ENCODE measurements at regions not wholly inside any gene's neighbourhood (a gene's known extent, or its start where the extent isn't known, plus 50 kb on each side); places are given as distances from the start of the nearest gene placed in this dataset.

DNA sequence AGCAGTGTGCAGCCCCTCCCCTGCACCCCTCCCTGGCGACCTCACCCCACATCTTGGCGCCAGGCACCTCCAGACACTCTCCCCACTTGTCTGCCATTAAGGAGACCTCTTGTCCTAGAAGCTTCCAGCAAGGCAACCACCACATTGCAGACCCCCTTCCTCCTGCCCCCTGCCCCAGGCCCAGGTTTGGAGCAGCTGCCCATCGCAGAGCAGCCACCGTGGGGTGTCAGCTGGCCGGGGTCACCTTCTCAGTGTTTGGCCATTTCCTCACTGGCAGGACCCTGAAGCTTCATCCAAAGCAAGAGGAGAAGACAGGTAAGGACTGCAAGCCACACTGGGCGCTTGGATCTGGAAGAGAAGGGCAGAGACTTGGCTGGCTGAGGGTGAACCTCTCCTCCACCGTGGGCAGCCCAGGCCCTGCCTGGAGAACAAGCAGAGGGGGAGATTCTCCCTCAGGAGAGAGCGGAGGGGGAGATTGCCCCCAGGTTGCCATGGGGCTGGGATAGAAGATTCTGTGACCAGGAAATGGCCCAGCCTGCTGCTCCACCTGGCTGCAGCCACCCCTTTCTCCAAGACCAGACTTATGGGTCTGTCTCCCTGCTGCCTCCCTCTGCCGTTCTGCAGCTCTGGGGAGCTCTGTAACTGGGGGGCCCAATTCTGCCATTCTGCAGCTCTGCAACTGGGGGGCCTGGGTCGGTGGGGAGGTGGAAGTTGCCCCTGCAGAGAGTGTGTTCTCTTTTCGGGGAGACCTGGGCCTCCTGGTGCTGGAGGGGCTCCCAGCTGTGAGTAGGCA is 72.9 kb upstream of the C14orf180 start:
- DNase-seq (ENCODE audit: extremely low read depth in 1 of 2, low read depth in 1 of 2): no peak

DNA sequence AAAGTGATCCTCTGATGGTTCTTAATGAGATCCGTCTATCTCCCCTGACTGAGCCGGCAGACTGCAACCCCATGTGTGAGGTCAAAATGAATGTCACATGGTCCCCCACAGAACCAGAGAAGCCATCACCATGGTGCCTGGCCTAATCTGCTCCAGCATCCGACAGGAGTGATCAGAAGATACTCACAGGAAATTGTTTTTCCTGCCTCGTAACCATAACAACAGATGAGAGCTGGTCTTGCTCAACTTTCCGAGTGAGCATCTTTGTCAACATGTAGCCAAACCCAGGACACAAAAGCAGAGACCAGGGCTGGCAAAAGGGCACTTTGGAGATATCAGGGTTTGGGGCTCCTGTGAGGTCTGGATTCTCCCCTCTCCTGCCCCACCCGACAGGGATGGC is 72.1 kb upstream of the C14orf180 start:
- no peak for DNase-seq (ENCODE audit: extremely low read depth in 1 of 2, low read depth in 1 of 2)

DNA sequence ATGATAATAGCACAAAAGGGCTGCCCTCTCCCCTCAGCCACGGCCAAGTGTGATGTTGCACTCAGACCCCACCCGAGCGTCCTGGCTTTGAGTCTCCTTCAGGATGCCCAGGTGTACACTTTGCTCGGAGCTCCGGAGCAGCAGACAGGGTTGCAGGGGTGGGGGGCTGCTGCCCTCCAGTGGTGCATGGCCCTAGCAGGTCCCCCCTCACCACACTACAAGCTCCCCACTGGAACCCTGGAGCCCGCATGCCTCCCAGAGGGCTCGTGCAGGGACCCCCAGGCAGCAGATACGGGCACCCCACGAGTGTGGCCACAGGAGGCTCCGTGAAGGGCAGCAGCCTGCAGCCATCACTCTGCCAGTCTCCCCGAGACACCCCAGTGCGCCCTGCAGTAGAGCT is 69.9 kb upstream of the C14orf180 start:
- no peak for DNase-seq (ENCODE audit: extremely low read depth in 1 of 2, low read depth in 1 of 2)

DNA sequence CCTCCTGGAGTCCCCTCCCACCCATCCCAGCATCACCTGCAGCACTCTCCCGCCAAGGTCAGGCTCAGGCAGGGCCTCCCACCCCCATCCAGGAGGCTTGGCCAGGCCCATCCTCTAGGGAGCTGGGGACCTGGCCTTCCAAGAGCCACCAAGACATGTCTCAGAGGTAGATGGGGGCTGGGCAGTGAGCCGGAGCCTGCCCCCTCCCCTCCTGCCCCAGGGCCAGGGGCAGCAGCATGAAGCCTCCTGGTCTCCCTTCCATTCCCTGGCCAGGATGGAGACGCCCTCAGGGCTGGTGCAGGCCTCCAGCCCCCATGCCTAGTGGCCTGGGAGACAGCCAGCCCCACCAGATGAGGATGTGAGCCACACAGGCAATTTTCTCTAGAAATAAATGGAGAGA is 69.3 kb upstream of the C14orf180 start:
- no peak for DNase-seq (ENCODE audit: extremely low read depth in 1 of 2, low read depth in 1 of 2)

DNA sequence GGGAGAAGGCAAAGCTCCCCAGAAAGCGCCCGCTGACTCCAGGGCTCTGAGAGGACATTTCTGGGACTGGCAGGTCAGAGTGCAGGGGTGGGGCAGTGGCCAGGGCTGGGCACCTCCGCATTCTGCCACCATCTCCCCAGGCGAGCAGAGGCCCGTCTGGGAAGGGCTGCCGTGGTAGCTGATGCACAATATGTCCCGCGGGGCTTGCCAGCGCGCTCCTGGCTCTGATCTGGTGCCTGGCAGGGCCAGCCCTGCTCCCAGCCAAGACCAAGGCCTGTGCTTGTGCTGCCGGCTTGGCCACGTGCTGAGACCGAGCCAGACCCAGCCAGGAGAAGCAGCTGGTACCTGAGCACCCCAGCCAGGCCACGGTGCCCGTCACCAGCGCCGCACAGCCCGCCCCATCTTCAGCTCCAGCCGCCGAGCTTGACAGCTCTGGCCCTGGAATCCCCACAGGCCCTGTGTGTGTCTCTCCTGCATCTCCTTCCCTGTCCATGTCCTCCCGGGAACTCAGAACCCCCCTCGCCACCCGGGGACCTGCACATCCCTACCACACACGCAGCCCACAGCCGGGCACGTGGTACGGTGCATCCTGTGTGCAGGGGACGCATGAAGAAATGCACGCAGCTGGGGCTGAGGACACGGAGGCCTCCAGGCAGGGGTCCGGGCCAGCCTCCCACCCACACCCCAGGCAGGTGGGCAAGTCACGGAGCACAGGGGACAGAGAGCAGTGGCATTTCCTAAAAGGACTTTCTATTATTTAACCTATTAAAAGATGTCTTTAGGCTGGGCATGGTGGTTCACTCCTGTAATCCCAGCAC is 68.6 kb upstream of the C14orf180 start:
- no peak for DNase-seq (ENCODE audit: extremely low read depth in 1 of 2, low read depth in 1 of 2)

DNA sequence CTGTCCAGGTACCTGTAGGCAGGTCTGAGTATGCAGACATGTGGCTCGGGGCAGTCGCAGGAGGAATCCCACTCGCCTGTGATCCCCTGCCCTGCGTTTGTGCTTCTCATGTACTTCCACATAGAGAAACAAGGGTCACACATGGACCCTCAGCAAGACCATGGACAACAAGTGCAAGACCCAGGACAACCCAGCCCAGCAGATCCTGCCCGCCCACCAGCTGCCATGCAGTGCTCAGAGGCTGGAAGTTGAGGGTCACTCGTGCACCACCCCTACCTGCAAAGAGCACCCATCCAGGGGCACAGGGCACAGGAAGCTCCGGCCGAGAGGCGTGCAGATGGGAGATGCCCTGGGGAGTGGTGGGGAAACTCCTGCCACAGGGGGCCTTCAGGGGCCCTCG is 67.5 kb upstream of the C14orf180 start:
- no peak for DNase-seq (ENCODE audit: extremely low read depth in 1 of 2, low read depth in 1 of 2)

DNA sequence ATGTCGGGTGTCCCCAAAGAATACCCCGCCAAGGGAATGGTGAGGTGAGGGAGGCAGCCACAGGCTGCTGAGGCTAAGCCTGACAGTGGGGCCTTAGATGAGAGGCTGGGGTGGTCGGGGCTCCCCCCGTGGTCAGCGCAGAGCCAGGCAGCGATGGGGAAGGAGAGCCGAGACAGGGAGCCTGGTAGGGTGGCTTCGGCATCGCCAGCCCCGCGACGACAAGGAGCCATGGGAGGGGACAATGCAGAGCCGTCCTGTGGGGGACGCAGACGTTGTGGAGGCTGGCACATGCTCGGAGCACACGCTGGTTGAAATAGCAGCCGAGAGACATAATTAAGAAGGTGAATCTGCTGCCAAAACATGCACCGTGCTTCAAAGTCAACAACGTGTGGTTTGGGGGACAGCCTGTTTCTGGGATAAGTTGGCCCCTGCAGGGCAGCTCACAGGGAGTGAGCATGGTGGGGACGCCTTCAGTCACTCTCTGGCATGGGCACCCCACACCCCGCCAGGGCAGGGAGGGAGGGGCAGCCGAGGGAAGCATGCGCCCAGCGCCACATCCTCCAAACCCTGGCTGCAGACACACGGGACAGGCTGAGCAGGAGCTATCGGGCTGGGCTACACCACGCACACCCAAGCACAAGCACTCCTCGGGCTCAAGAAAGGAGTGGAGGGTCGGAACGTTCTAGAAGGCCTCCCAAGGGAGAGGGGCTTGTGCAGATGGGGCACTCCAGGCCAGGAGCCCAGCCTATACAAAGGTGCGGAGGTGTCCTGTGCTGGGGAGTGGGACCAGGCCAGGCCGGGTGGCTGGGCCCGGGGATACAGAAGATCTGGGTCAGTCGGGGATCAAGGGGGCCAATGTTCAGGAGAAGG is 66.6 kb upstream of the C14orf180 start:
- DNase-seq (ENCODE audit: extremely low read depth in 1 of 2, low read depth in 1 of 2): no peak

DNA sequence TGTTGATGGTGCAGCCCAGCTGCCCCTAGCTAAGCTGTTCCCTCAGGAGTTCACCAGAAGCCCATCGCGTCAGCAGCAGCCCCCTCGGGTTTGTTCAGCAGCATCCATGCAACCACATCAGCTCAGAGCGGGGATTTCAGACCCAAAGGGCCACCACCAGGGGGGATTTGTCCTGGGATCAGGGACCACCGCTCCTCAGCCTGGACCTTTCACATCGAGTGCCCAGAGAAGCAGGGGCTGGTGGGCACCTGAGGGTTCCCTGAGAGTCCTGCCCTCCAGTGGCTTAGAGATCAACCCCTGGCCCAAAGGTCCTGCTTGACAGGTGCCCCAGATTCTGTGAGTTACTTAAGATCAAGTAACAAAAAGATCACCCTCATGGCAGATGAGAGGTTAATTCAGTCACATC is 65.9 kb upstream of the C14orf180 start:
- DNase-seq (ENCODE audit: extremely low read depth in 1 of 2, low read depth in 1 of 2): no peak

DNA sequence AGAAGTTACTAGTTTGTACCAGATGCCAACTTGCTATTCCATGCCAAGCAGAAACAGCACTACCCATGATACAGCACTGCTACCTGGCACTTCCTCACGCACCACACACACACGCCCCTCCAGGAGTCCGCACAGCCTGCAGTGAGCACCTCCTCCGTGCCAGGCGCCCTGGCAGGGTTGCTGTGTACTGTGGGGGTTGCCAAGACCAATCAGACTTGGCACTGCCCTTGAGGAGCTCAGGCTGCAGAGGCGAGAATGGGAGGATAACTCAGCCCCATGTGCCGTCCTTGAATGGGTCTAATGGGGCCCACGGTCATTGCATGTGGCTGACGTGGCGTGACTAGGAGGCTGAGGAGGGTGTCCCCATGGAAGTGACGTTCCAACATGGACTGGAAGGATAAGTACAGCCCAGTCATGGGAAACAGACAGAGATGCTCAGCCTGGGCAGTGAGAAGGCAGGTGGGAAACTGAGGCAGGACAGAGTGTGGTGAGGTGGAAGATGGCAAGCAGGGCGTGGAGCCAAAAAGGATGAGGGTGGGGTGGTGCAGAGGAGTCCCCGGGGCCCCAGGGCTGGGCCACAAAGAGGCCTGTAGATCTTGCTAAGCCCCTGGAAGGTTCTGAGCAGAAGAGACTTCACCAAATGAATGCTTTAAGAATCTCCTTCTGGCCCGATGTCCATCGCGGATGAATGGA is 65.3 kb upstream of the C14orf180 start:
- no peak for DNase-seq (ENCODE audit: extremely low read depth in 1 of 2, low read depth in 1 of 2)

DNA sequence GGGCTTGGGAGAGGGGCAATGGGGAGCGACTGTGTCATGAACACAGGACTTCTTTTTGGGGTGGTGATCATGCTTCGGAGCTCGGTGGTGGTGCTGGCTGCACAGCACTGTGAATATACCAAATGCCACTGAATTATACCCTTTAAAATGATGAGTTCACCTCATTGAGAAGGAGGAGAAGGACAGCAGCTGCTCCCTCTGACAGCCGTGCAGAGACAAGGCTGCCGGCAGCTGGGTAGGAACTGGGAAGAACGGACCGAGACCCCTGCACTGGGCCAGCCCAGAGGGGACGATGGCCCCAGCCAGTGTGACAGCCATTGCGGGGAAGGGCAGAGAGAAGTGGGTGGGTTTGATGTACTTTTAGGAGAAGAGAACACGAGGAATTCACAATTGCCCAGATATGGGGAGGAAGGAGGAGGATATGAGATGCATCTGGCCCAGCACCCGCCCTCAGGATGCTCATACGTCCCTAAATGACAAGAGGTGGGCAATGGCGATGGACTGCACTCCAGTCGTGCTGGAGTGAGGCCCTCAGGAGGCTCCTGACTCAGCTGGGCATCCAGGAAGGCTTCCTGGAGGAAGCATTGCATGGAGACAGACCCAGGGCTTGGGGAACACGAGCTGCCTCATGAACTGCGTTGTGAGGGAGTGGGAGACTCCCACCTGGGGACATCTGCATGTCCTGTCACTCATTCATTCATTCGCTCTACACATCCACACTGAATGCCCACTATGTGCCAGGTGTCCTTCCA is 64.3 kb upstream of the C14orf180 start:
- no peak for DNase-seq (ENCODE audit: extremely low read depth in 1 of 2, low read depth in 1 of 2)

DNA sequence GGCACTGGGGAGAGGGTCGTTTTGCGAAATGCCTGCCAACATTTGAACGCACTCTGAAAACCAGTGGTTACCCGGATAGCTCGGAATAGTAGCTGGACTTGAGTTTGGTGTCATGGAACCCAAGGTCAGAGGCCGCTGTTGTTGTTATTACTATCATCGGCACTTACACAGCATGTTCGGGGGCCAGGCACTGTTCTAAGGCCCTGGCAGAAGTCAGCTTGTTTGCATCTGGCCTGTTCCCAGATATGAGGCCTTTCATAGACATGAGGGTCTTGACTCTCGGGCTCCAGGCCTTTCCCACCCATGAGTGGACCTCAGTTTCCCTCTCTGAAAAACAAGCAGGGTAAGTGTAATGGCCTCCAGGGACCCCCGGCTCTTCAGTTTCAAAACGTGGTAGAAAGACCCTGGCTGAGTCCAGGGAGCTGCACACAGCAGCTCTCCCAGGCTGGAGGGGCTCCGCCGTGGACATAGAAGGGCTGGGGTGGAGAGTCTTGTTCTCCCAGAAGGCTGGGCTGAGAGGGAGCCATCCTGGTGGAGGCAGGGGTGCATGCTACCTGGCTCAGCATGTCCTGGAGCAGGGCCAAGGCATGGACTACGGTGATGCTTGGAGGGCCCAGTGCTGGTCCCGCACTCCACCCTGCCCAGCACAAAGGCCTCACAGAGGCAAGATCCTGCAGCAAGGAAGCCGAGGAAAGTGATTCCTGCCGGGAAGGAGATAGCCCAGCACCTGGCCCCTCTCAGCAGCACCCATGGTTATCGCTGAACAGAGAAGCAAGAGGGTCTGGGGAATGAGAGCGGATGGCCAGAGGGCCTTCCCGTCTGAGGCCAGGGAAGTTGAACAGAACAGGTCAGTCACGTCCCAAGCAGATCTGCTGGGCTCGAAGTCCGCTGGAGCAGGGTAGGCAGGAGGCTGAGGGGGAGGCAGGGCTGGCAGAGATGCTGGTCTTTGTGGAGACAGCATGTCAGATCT is 63.5 kb upstream of the C14orf180 start:
- DNase-seq (ENCODE audit: extremely low read depth in 1 of 2, low read depth in 1 of 2): no peak

DNA sequence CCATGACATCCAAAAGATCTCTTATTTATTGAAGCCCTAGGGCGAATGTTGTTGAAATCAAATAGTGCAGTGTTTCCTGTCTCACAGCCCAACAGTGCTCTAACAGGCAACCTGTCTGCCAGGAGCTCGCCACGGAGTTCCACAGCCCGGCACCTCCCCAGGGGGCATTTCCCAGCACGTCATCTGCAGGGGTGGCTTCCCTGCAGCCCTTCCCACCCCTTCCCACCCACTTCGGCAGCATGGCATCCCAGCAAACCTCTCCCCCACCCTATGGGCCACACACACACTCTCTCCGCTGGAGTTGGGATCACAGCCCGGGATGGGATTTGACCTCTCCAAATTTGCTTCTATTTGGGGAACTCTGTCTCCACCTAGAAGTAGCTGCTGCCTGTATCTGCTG is 62.7 kb upstream of the C14orf180 start:
- DNase-seq (ENCODE audit: extremely low read depth in 1 of 2, low read depth in 1 of 2): no peak

DNA sequence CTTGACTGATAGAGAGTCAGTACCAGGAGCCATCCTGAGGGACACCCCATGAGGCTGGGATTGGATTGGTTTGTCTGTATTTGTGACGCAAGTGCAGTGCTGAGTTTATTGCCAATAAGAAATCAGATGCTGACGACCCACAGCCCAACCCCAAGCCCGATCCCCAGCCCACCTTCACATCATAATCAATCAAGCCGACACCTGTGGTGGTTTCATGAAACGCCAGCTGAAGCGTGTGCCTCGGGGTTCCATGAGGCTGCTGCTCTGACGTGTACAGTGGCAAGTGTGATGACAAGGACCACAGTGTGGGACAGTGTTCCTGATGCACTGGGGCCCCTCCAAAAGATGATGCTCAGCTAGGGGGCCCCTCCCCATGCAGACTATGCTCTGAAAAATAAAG is 62.1 kb upstream of the C14orf180 start:
- DNase-seq (ENCODE audit: extremely low read depth in 1 of 2, low read depth in 1 of 2): no peak

DNA sequence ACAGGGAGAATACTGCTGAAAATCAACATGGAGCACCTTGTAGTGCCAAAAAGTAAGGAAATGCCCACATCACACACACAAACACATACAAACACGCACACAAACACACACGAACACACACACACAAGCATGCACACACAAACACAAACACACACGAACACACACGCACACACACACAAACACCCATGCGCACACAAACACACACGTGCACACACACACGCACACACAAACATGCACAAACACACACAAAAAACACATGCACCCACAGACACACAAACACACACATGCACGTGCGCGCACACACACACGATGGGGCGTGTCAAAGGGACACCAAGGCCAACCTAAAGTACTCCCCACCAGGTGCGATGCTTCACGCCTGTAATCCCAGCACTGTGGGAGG is 61.7 kb upstream of the C14orf180 start:
- DNase-seq (ENCODE audit: extremely low read depth in 1 of 2, low read depth in 1 of 2): no peak

DNA sequence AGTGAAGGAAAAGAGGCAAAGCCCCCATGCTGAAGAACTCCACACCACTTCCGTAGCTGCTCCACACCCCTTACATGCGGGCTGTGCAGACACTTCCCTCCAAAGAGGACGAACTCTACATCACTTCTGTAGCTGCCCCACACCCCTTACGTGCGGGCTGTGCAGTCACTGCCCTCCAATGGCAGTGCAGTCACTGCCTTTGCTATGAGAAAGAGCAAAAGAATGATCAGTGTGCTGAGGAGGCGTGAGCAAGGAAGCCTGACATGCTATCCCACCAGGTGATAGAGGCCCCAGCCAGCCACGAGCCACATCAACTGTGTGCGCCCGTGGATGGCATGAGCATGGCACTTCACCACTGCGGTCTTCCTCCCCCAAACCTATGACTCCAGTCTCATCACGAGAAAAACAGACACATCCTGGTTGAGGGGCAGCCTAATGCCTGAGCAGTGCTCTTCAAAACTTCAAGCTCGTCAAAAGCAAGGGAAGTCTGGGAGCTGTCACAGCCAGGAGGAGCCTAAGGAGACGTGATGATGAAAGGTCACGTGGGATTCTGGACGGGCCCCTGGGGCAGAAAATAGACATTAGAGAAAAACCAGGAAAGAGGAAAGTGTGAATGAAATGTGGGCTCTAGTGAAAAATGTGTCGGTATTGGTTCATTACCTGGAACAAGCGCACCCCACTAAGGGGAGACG is 60.8 kb upstream of the C14orf180 start:
- DNase-seq (ENCODE audit: extremely low read depth in 1 of 2, low read depth in 1 of 2): no peak

DNA sequence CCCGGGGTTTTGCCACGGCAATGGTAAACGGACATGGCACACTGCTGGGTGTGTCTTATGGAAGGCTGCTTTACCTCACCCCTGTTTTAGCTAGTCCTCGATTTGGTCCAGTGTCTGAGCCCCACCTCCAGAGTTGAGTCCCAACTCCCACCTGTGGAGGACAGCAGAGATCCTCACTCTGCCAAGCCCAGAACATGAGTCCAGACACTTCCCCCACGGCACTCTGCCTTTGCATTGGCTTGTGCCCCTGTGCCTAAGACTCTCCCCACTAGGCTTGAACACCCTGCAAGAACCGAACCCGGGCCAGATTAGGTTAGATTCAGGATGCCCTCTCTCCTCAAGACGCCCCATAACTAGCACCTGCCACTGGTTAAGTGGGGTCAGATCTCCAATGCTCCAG is 59.8 kb upstream of the C14orf180 start:
- DNase-seq (ENCODE audit: extremely low read depth in 1 of 2, low read depth in 1 of 2): no peak

DNA sequence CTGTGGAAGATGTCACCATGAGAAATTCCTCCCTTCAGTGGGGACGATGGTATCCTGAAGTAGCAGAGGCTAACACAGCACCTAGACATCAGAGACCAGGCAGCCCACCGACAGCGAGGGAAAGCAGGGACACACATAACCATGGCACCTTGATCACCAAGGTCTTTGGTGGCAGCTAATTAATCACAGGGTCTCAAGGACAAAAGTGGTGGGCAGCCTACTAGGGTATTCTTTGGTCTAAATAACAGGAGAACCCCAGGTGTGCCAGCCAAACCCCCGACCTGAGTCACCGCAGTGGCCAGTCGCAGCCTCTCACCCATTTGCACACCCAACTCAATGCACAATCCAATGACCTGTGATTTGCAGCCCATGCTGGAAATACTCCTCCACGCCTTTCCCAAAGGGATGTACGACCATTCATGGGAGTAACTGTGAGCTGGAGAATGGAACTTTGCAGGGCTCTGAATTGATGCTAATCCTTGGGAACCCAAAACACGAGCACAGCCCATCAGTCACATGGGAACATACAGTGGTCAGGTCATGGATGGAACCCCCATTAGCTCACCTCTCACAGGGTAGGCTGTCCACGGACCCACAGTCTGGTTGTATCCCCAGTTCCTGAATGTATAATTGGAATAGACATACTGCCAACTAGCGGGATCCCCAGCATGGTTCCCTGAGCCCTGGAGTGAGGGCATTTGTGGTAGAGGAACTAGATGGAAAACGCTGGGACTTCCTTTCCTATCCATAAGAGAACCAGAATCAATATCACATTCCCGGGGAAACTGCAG is 58.7 kb upstream of the C14orf180 start:
- no peak for DNase-seq (ENCODE audit: extremely low read depth in 1 of 2, low read depth in 1 of 2)
